NCI-H1092 (cell line): ENCODE measurements at regions not wholly inside any gene's neighbourhood (a gene's known extent, or its start where the extent isn't known, plus 50 kb on each side); places are given as distances from the start of the nearest gene placed in this dataset.

ENCODE experiments used
- DNase-seq: peaks from one replicate; lab custom pipeline; 2025; lab: John Stamatoyannopoulos, UW

GRCh38 chr2:109070290-109070689, 58.7 kb upstream of the SH3RF3 start:
- DNase-seq, result no peak

- DNase-seq, result no peak
Observed at GRCh38 chr2:109069331-109070194, 59.4 kb upstream of the SH3RF3 start.

- no peak for DNase-seq
Observed at GRCh38 chr2:109068811-109069210, 60.2 kb upstream of the SH3RF3 start.

GRCh38 chr2:109067631-109068125, 61.3 kb upstream of the SH3RF3 start:
- DNase-seq, result no peak

- DNase-seq, result no peak
Observed at GRCh38 chr2:109066917-109067597, 61.9 kb upstream of the SH3RF3 start.

GRCh38 chr2:109066501-109066900, 62.5 kb upstream of the SH3RF3 start:
- no peak for DNase-seq

GRCh38 chr2:109065391-109065734, 63.6 kb upstream of the SH3RF3 start:
- no peak for DNase-seq

- DNase-seq, result no peak
Observed at GRCh38 chr2:109064660-109065390, 64.2 kb upstream of the SH3RF3 start.

- DNase-seq, result peak; percentile 54
Observed at GRCh38 chr2:109062859-109063700, 65.9 kb upstream of the SH3RF3 start.

GRCh38 chr2:109062145-109062858, 66.7 kb upstream of the SH3RF3 start:
- no peak for DNase-seq

- no peak for DNase-seq
Observed at GRCh38 chr2:109061736-109062135, 67.3 kb upstream of the SH3RF3 start.

- DNase-seq, result no peak
Observed at GRCh38 chr2:109060496-109060895, 68.5 kb upstream of the SH3RF3 start.

GRCh38 chr2:109059474-109060165, 69.4 kb upstream of the SH3RF3 start:
- no peak for DNase-seq

GRCh38 chr2:109058802-109059201, 69.8 kb upstream of the EDAR start:
- no peak for DNase-seq

GRCh38 chr2:109058191-109058632, 69.2 kb upstream of the EDAR start:
- no peak for DNase-seq

- no peak for DNase-seq
Observed at GRCh38 chr2:109057686-109058085, 68.7 kb upstream of the EDAR start.

- DNase-seq, result no peak
Observed at GRCh38 chr2:109055435-109055834, 66.4 kb upstream of the EDAR start.

- DNase-seq, result no peak
Observed at GRCh38 chr2:109054865-109055264, 65.8 kb upstream of the EDAR start.

GRCh38 chr2:109053716-109054115, 64.7 kb upstream of the EDAR start:
- DNase-seq, result no peak

GRCh38 chr2:109052922-109053321, 63.9 kb upstream of the EDAR start:
- DNase-seq, result no peak
